Testis (tissue), 2 donors: ENCODE measurements at regions not wholly inside any gene's neighbourhood (a gene's known extent, or its start where the extent isn't known, plus 50 kb on each side); places are given as distances from the start of the nearest gene placed in this dataset.

ENCODE experiments used
- DNase-seq: peaks from one replicate; pipeline ENCODE4 v3.0.0-alpha.2; 2019
- H3K27ac ChIP-seq, 2 donors: fragments of 200-600 bp; sonication (generic); one replicate each; pipeline ENCODE4 v1.5.1; 2019
- H3K27me3 ChIP-seq: fragments of 200-600 bp; sonication (generic); one replicate; pipeline ENCODE4 v1.5.1; 2019
- H3K36me3 ChIP-seq: fragments of 200-600 bp; sonication (generic); one replicate; pipeline ENCODE4 v1.5.1; 2017; ENCODE audit warnings: low read depth; ENCODE audit errors: missing control alignments
- H3K4me1 ChIP-seq: fragments of 200-600 bp; sonication (generic); one replicate; pipeline ENCODE4 v1.5.1; 2019
- H3K4me3 ChIP-seq, 2 donors: fragments of 200-600 bp; sonication (generic); one replicate each; pipeline ENCODE4 v1.5.1; 2017 to 2019
- H3K9me3 ChIP-seq: fragments of 200-600 bp; sonication (generic); one replicate; pipeline ENCODE4 v1.5.1; 2017
- POLR2A ChIP-seq: fragments of 450-650 bp; IDR thresholded peaks from one replicate; pipeline ENCODE4 v1.6.1; 2017; ENCODE audit warnings: antibody characterized with exemption, mild to moderate bottlenecking, moderate library complexity
- WGBS, 2 donors: methylation state at CpG; one replicate each; pipeline ENCODE4 v1.1.5; 2018; 5-methylcytosine and 5-hydroxymethylcytosine counted together
- intact Hi-C: fragments of 100-400 bp; cut with DNase I; formaldehyde crosslinking; loops from one replicate; pipeline ENCODE4 v1.15.1; 2023; ENCODE audit warnings: low total_unique reads
- TF ChIP-seq, protein P1 (sequence below), 3 experiments: fragments of 450-650 bp in 2 of 3; fragments of 200-600 bp in 1 of 3; sonication (generic) in 1 of 3; IDR thresholded peaks; one replicate each; pipeline ENCODE4 v1.5.1; 2016 to 2019; ENCODE audit warnings: antibody characterized with exemption in 3 of 3, mild to moderate bottlenecking in 2 of 3, moderate library complexity in 1 of 3

DNA sequence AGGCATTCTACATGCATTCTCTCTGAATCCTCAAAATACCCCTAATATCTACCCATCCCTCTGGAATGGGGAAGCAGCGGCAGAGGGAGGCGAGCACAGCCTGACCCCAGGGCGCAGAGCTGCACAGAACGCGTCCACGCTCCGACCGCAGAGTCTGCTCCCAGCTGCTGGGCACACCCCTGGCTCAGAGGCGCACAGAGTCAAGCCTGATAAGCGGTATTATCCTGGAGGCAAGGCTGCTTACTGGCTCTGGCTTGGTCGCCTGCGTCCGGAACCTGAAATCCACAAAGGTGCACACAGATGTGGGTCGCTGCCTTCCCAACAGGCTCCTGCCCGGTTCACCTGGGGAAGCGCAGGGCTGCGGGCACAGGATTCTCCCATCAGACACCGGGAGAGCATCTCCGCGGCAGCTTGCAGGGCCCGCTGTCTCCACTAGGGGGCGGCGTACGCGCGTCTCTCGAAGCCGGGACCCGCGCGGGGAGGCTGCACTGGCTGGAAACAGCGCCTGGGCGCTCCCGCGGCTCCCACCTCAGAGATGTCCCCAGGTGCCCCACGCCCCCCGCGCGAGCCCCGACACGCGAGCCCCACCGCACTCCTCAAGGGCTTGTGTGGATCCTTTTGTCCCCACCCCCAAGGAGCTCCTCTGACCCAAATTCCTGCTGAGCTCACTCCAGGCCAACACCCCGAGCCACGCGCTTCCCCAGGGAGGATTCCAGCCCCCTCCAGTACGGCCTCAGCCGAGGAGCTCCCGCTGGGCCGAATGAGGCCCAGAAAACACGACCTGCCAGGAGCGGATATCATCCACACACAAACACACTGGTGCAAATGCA lies 120.1 kb upstream of the FZD10 start:
- intact Hi-C loops: no loop called here

GRCh38 chr12:130043685-130044406 lies 118.4 kb upstream of the FZD10 start:
- DNase-seq: no peak
- Histone ChIP-seq H3K4me1 (no peaks in the 10 kb centered on the region), H3K36me3 (no peaks in the 10 kb centered on the region), H3K27ac (no peak overlapping the region), H3K4me3 (no peak overlapping the region), H3K9me3 (no peaks in the 10 kb centered on the region), H3K27me3 (no peaks in the 10 kb centered on the region)
- intact Hi-C loops: no loop called here
- TF ChIP-seq, protein P1, sequence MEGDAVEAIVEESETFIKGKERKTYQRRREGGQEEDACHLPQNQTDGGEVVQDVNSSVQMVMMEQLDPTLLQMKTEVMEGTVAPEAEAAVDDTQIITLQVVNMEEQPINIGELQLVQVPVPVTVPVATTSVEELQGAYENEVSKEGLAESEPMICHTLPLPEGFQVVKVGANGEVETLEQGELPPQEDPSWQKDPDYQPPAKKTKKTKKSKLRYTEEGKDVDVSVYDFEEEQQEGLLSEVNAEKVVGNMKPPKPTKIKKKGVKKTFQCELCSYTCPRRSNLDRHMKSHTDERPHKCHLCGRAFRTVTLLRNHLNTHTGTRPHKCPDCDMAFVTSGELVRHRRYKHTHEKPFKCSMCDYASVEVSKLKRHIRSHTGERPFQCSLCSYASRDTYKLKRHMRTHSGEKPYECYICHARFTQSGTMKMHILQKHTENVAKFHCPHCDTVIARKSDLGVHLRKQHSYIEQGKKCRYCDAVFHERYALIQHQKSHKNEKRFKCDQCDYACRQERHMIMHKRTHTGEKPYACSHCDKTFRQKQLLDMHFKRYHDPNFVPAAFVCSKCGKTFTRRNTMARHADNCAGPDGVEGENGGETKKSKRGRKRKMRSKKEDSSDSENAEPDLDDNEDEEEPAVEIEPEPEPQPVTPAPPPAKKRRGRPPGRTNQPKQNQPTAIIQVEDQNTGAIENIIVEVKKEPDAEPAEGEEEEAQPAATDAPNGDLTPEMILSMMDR (IDR thresholded peaks at IDR 0.05): no peak
- no peak for TF ChIP-seq POLR2A
- WGBS, 2 donors: 55 to 57% methylated on average over 13 of the region's 13 CpGs

More for the DNA sequence above, 120.1 kb upstream of the FZD10 start:
- H3K9me3 ChIP-seq: no peaks in the 10 kb centered on the region
- TF ChIP-seq POLR2A: no peak
- TF ChIP-seq, protein P1 (IDR thresholded peaks at IDR 0.05): peak; percentile 67 to 94 (median 83)
- no peaks in the 10 kb centered on the region for H3K27me3 ChIP-seq
- no peak overlapping the region for H3K4me3 ChIP-seq
- DNase-seq: peak; percentile 81
- no peak overlapping the region for H3K27ac ChIP-seq
- whole genome bisulfite sequencing, 2 donors: 6 to 9% methylated on average over 16 to 50 of the region's 52 CpGs
- H3K36me3 ChIP-seq: no peaks in the 10 kb centered on the region
- H3K4me1 ChIP-seq: no peaks in the 10 kb centered on the region

GRCh38 chr12:130044991-130045621 lies 117.2 kb upstream of the FZD10 start:
- Histone ChIP-seq H3K27me3 (no peaks in the 10 kb centered on the region), H3K4me1 (no peaks in the 10 kb centered on the region), H3K9me3 (no peaks in the 10 kb centered on the region), H3K36me3 (no peaks in the 10 kb centered on the region), H3K4me3 (no peak overlapping the region), H3K27ac (no peak overlapping the region)
- TF ChIP-seq, protein P1 (IDR thresholded peaks at IDR 0.05): no peak
- no peak for TF ChIP-seq POLR2A
- intact Hi-C loops: loop anchor here (5.0 kb wide), 1 partner anchor 292 kb away; the partner anchor contains the start of gene PIWIL1
- 9 to 14% methylated on average over 8 to 22 of the region's 22 CpGs for WGBS, 2 donors
- DNase-seq: no peak

GRCh38 chr12:130049666-130050065 lies 112.6 kb upstream of the FZD10 start:
- Histone ChIP-seq H3K27me3 (no peaks in the 10 kb centered on the region), H3K36me3 (no peaks in the 10 kb centered on the region), H3K4me1 (no peaks in the 10 kb centered on the region), H3K27ac (no peak overlapping the region), H3K4me3 (no peak overlapping the region), H3K9me3 (no peaks in the 10 kb centered on the region)
- TF ChIP-seq, protein P1 (IDR thresholded peaks at IDR 0.05): no peak
- no peak for TF ChIP-seq POLR2A
- DNase-seq: no peak
- whole genome bisulfite sequencing, 2 donors: 70 to 77% methylated on average over 12 of the region's 12 CpGs
- intact Hi-C loops: loop anchor here (5.0 kb wide), 1 partner anchor 288 kb away; the partner anchor contains the start of gene PIWIL1
